Calu3 (cell line): ENCODE measurements at regions not wholly inside any gene's neighbourhood (a gene's known extent, or its start where the extent isn't known, plus 50 kb on each side); places are given as distances from the start of the nearest gene placed in this dataset.

Experiments
- BruUV-seq: library from RNA; stranded (reverse); fragments of 400-500 nt; replicated peaks from 2 replicates; lab custom pipeline; 2021; lab: Mats Ljungman, UMichigan
- CTCF ChIA-PET: fragments of 300-600 bp; sonication (Branson Sonifier 250); formaldehyde crosslinking; loops from one replicate; lab custom pipeline; 2022; ENCODE audit warnings: antibody characterized with exemption; lab: Charles Lee
- DNase-seq: peaks from one replicate; pipeline ENCODE4 v3.0.0; 2022
- H3K27ac Mint-ChIP-seq: one replicate; pipeline ENCODE4 v1.8.0; 2022; ENCODE audit warnings: mixed read lengths; ENCODE audit not compliant: unreplicated experiment
- H3K27me3 Mint-ChIP-seq: one replicate; pipeline ENCODE4 v1.8.0; 2022; ENCODE audit warnings: mixed read lengths; ENCODE audit not compliant: unreplicated experiment
- H3K36me3 Mint-ChIP-seq: one replicate; pipeline ENCODE4 v1.8.0; 2022; ENCODE audit warnings: mild to moderate bottlenecking, moderate library complexity, mixed read lengths; ENCODE audit not compliant: insufficient read depth, unreplicated experiment
- H3K4me1 Mint-ChIP-seq: one replicate; pipeline ENCODE4 v1.8.0; 2022; ENCODE audit warnings: mild to moderate bottlenecking, low read depth, mixed read lengths; ENCODE audit not compliant: unreplicated experiment
- H3K4me3 Mint-ChIP-seq: one replicate; pipeline ENCODE4 v1.8.0; 2022; ENCODE audit warnings: mild to moderate bottlenecking, low read depth, moderate library complexity, mixed read lengths; ENCODE audit not compliant: unreplicated experiment
- H3K9me3 Mint-ChIP-seq: one replicate; pipeline ENCODE4 v1.8.0; 2022; ENCODE audit warnings: low read depth, mixed read lengths; ENCODE audit not compliant: unreplicated experiment
- CTCF ChIP-seq: fragments of 200-600 bp; IDR thresholded peaks from one replicate; pipeline ENCODE4 v1.8.0; 2022; ENCODE audit warnings: antibody characterized with exemption; ENCODE audit not compliant: unreplicated experiment
- intact Hi-C: fragments of 100-400 bp; cut with micrococcal nuclease; formaldehyde crosslinking; loops from one replicate; pipeline ENCODE4 v1.10.0; 2022; ENCODE audit not compliant: unreplicated experiment

- no peak for TF ChIP-seq CTCF
- no TSS peak for BruUV-seq
- H3K36me3 Mint-ChIP-seq, result no peaks in the 10 kb centered on the region
- peaks cover 2% of the 10 kb centered on the region for H3K9me3 Mint-ChIP-seq
- intact Hi-C loops, result no loop called here
- no peak overlapping the region for H3K4me3 Mint-ChIP-seq
- DNase-seq, result no peak
- peaks cover 51% of the 10 kb centered on the region for H3K27me3 Mint-ChIP-seq
- CTCF ChIA-PET, result no interaction called here
- H3K4me1 Mint-ChIP-seq, result no peaks in the 10 kb centered on the region
- no peak overlapping the region for H3K27ac Mint-ChIP-seq
Measured at GRCh38 chr5:2006971-2007291, 124.2 kb upstream of the IRX4 start.

GRCh38 chr5:2006193-2006970, 123.7 kb upstream of the IRX4 start:
- Mint-ChIP-seq H3K36me3 (no peaks in the 10 kb centered on the region), H3K4me3 (no peak overlapping the region), H3K9me3 (peaks cover 2% of the 10 kb centered on the region), H3K27me3 (peaks cover 55% of the 10 kb centered on the region), H3K27ac (no peak overlapping the region), H3K4me1 (no peaks in the 10 kb centered on the region)
- intact Hi-C loops, result no loop called here
- DNase-seq, result no peak
- CTCF ChIA-PET, result no interaction called here
- no TSS peak for BruUV-seq
- no peak for TF ChIP-seq CTCF

- CTCF ChIA-PET, result no interaction called here
- no peak overlapping the region for H3K4me3 Mint-ChIP-seq
- TF ChIP-seq CTCF, result no peak
- BruUV-seq, result no TSS peak
- no peaks in the 10 kb centered on the region for H3K4me1 Mint-ChIP-seq
- no peaks in the 10 kb centered on the region for H3K36me3 Mint-ChIP-seq
- intact Hi-C loops, result no loop called here
- DNase-seq, result no peak
- peaks cover 2% of the 10 kb centered on the region for H3K9me3 Mint-ChIP-seq
- no peak overlapping the region for H3K27ac Mint-ChIP-seq
- peaks cover 59% of the 10 kb centered on the region for H3K27me3 Mint-ChIP-seq
Measured at GRCh38 chr5:2005101-2006041, 122.6 kb upstream of the IRX4 start.

- Mint-ChIP-seq H3K9me3 (peaks cover 2% of the 10 kb centered on the region), H3K4me1 (no peaks in the 10 kb centered on the region), H3K27ac (no peak overlapping the region), H3K36me3 (no peaks in the 10 kb centered on the region), H3K4me3 (no peak overlapping the region), H3K27me3 (peaks cover 52% of the 10 kb centered on the region)
- CTCF ChIA-PET, result no interaction called here
- TF ChIP-seq CTCF, result no peak
- BruUV-seq, result no TSS peak
- intact Hi-C loops, result no loop called here
- no peak for DNase-seq
Measured at GRCh38 chr5:2003690-2004365, 121.1 kb upstream of the IRX4 start.
